IPS-18c (cell line): ENCODE measurements at regions not wholly inside any gene's neighbourhood (a gene's known extent, or its start where the extent isn't known, plus 50 kb on each side); places are given as distances from the start of the nearest gene placed in this dataset.

Source experiments
- H3K4me3 ChIP-seq: 2 replicates; pipeline ENCODE4 v1.7.0; 2013; ENCODE audit warnings: low read depth, mild to moderate bottlenecking, low read length, moderate library complexity; ENCODE audit not compliant: insufficient read depth
- H3K9me3 ChIP-seq: one replicate; pipeline ENCODE4 v1.6.1; 2013; ENCODE audit warnings: mild to moderate bottlenecking, low read length, moderate library complexity; ENCODE audit not compliant: control insufficient read depth, insufficient read depth

- H3K9me3 ChIP-seq: no peaks in the 10 kb centered on the region
- H3K4me3 ChIP-seq: no peak overlapping the region
Observed at GRCh38 chr6:90388395-90388794, 91.8 kb upstream of the BACH2 start.

- no peaks in the 10 kb centered on the region for H3K9me3 ChIP-seq
- H3K4me3 ChIP-seq: no peak overlapping the region
Observed at GRCh38 chr6:90387826-90388225, 91.2 kb upstream of the BACH2 start.

DNA sequence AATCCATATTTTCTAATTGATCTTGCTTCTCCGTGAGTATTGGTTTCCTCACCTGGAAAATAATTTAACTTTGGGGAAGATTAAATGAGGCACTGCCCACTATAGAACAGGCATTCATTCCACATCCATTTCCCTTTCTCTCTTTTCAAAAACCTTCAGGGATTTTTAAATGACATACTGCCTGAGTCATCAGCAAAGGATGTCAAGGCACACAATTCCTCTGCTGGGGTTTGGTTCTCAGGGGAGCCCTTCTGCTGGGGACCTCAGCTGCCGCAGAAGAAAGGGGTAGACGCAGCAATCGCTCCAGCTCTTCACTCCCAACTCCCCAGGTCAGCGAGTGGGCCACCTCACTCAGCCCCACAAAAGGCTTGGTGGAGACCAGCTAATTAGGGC lies 90.7 kb upstream of the BACH2 start:
- Histone ChIP-seq H3K4me3 (no peak overlapping the region), H3K9me3 (no peaks in the 10 kb centered on the region)

DNA sequence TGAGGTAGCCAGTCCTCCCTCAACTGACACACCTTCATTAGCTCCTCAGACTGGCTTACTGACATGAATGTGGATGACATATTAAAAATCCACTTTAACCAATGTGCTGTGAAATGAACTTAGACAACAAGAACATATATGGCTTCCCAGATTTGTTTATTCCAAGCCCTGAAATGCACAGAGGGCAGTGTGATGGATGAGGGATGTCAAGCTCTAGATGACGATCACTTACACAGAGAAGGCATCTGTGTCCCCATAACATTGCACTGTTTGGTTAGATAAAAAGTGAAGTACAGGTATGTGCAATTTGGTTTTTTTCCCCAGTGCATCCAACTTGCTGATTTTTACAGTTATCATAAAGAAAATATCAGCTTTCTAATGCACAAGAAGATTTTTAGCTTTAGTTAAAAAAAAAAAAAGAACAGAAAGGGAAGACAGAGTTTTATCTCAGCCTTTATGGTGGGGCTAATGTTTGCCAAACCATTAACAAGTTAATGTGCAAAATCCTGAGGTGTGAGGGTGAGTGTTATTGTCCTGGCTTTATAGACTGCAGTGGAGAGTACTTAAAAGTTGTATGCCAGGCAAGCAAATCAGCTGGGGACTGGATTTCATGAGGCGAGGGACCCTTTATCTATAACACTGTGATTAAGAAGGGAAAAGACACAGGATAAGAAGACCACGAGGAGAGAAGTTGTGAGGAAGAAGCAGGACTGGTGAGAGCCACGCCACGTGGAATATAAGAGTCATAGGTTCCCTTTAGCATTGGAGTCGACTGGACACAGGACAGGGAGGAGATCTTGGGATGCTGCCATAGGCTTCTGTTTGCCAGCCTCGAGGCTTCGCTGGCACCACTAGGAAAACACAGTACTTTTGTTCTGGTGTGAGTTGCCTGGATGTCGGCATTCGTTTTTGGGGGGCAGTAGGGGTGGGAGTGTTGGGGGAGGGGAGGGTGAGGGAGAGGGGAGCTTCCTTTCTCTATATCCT lies 90.0 kb upstream of the BACH2 start:
- H3K4me3 ChIP-seq: no peak overlapping the region
- no peaks in the 10 kb centered on the region for H3K9me3 ChIP-seq

DNA sequence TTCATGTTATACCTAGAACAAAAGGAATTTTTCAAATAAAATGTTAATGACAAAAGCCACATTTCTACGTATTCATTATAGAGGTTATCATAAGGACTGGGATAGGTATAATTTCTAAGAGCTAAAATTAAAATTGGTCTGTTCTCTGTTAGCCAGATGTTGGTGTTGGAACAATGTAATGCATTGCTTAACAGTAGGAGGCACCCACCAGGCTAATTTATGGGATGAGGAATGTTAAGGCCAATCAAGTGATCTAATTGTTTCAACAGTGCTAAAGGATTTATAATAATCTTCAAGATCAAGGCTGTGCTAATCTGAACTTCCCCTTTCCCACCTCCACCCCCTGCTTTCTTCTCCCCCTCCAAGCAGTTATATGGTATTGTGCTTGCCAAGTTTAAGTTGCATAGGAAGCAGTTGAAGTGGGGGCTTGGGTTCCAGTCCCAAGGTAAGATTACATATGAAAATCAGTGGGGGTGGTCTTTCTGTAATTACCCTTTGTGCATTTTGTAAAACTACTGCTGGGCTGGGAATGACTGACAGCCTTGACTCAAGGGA lies 89.2 kb upstream of the BACH2 start:
- no peak overlapping the region for H3K4me3 ChIP-seq
- H3K9me3 ChIP-seq: no peaks in the 10 kb centered on the region

GRCh38 chr6:90384720-90385119 lies 88.1 kb upstream of the BACH2 start:
- Histone ChIP-seq H3K9me3 (no peaks in the 10 kb centered on the region), H3K4me3 (no peak overlapping the region)

DNA sequence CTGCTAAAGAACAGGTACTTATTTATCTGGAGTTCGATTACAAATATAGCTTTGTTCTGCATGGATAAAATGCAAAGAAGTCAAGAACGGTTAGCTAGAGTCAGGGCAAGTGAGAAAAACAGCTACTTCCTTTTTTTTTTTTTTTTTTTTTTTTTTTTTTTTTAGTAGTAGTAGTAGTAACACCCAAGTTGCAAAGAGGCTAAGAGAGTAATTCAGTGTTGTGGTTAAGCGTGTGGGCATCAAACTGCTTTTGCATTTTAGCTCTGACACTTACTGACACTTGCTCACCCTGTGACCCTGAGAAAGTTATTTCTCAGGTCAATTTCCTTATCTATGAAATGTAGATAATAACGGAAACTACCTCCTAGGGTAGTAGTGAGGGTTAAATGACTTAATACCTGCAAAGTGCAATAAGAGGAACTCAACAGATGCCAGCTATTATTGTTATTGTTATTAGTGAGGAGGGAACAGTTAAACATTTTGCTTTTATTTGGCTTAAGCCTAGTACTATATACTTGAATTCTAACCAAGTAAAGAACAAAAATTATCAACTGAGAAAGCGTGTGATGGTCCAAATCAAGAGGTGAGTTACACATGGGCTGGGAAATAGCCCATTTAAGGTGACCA lies 86.7 kb upstream of the BACH2 start:
- H3K4me3 ChIP-seq: no peak overlapping the region

DNA sequence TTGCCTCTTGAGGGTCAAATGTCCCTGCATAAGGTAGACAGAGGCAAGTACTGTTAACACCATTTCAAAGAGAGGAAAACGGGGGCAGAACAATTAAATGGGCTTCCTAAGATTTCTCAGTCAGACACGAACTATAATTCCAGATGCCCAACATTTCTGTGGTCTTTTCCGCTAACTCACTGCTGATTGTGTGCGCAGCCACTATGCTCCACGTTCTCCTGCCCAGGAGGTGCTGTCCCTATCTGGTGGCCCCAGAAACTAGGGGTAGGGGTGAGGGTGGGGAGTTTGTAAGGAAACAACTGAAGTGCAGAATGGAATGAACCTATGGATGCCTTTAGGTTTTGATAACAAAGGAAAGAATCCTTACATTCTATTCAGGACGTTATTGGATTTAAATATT lies 86.1 kb upstream of the BACH2 start:
- Histone ChIP-seq H3K9me3 (no peaks in the 10 kb centered on the region), H3K4me3 (no peak overlapping the region)

More for the DNA sequence above, 86.7 kb upstream of the BACH2 start:
- H3K9me3 ChIP-seq: no peaks in the 10 kb centered on the region

- H3K4me3 ChIP-seq: no peak overlapping the region
- no peaks in the 10 kb centered on the region for H3K9me3 ChIP-seq
Observed at GRCh38 chr6:90375681-90376439, 79.2 kb upstream of the BACH2 start.

DNA sequence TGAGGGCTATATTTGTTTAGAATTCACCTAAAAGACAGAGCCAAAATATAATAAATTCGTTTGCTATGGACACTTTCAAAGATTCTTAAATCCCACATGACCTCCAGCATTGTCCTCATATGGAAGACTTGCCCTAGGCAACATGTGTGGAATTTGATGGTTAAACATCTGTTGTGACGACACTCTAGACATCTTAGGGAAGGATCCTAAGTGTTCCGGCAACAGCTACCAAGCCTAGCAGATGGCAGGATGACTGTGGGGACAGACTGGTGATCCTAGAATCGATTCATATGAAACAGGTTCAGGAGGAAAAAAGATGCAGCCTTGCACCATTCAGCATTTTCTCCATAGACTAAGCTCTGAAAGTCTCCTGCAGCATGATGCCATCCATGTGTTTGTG lies 77.6 kb upstream of the BACH2 start:
- H3K9me3 ChIP-seq: no peaks in the 10 kb centered on the region
- H3K4me3 ChIP-seq: no peak overlapping the region

- H3K9me3 ChIP-seq: no peaks in the 10 kb centered on the region
- no peak overlapping the region for H3K4me3 ChIP-seq
Observed at GRCh38 chr6:90372885-90373284, 76.2 kb upstream of the BACH2 start.

DNA sequence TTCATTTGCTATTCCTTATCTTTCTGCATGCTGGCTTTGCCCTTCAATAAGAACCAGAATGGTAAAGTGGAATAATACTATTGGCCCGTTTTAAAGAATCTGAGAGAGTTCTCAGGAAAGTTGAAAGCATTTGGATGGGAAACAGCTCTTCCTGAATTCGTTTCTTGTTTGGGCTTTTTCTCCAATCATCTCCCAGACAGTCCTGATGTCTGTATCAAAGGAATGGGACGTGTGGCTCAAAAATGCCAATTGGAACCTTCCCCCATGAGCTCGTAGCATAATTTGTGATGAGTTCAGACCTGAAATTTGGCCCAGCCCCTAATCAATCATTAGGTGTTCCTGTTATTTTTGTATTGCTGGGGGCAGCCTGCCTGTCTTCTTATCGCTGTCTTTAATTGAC lies 75.8 kb upstream of the BACH2 start:
- H3K4me3 ChIP-seq: no peak overlapping the region
- H3K9me3 ChIP-seq: no peaks in the 10 kb centered on the region

DNA sequence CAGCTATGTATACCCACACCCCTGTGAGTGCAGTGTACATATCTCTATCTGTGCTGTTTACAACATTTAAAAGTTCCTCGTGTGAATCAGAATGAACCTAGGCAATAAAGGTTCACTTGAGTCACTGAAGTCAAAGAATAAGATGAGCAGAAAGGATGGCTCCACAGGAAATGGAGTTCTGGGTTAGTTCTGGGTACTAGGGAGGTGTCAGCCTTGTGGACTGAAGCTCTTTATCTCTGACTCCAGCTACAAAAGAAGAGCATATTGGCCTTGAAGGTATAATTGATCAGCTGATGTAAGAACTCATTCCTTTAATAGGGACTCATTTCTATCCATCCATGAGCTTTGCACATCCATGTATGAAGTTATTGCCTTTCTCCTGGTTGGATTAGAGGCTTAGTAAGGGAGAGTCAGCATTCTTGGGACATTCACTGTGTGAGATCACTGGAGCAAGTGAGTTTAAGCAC lies 73.9 kb upstream of the BACH2 start:
- Histone ChIP-seq H3K9me3 (no peaks in the 10 kb centered on the region), H3K4me3 (no peak overlapping the region)

DNA sequence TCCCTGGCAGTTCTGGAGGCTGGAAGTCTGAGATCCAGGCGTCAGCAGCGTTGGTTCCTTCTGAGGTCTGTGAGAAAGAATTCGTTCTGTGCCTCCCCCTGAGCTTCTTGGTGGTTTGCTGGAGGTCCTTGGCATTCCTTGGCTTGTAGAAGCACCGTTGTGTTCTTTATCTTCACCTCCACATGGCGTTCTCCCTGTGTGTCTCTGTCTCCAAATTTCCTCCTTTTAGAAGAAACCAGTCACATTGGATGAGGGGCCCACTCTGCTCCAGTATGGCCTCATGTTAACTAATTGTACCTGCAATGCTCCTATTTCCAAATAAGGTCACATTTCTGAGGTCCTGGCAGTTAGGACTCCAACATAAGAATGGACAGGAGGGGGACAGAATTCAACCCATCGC lies 73.0 kb upstream of the BACH2 start:
- Histone ChIP-seq H3K4me3 (no peak overlapping the region), H3K9me3 (no peaks in the 10 kb centered on the region)

DNA sequence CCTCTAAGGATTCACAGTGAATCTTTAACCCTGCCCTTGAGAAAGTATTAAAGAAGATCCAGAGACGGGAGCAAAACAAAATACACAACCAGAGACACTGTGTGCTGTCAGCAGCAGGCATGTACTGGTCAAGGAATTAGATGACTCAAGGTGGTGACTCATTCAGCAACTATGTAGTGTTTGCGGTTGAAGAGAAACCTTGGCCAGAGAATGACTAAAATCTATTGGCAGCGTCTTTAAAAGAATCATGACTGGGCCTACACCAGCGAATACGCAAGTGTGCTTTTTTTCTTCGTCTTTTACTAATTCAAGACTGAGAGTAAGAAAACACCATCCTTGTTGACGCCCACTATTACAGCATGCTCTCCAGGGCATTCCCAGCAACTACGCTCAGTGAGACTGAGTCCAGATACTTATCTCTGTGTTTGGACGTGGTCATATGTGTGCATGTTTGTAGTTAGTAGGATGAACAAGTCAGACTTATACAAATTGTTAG lies 72.4 kb upstream of the BACH2 start:
- Histone ChIP-seq H3K9me3 (no peaks in the 10 kb centered on the region), H3K4me3 (no peak overlapping the region)

DNA sequence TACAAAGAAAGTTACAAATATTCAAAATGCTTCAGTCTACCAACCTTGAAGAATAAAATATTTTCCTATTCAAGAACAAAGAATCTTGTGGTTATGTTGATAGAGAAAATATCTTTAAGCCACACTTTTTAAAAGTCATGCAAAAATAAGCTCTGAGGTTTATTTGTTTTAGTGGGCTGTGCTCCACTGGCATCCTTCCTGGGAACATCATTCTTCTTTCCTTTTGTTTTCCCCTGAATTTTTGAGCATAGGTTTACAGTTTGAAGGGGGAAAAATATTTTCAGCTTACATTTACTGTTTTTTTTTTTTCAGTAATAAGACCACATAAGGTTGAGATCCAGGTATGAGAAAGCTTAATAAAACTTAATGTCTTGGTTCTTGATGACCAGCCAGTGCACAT lies 72.0 kb upstream of the BACH2 start:
- no peaks in the 10 kb centered on the region for H3K9me3 ChIP-seq
- H3K4me3 ChIP-seq: no peak overlapping the region

DNA sequence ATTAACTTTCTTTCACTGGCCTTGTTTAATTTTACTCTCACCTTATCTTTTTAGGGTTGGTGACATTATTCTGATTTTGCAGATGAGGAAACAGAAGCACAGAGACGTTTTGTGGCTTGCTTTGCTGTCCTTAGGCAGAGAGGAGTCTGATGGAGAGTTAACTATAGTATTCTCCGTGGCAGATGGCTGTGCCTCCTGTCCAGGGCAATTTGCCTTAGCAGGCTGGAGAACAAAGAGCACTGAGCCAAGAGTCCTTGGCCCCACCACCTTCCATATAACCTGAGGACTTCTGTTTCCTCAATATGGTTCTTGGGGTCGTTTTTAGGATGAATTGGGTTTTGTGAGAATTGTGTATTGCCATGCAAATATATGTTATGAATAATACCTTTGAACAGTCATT lies 71.4 kb upstream of the BACH2 start:
- no peak overlapping the region for H3K4me3 ChIP-seq
- no peaks in the 10 kb centered on the region for H3K9me3 ChIP-seq
